ENCODE measurements at regions not wholly inside any gene's neighbourhood (a gene's known extent, or its start where the extent isn't known, plus 50 kb on each side); places are given as distances from the start of the nearest gene placed in this dataset.

DNA sequence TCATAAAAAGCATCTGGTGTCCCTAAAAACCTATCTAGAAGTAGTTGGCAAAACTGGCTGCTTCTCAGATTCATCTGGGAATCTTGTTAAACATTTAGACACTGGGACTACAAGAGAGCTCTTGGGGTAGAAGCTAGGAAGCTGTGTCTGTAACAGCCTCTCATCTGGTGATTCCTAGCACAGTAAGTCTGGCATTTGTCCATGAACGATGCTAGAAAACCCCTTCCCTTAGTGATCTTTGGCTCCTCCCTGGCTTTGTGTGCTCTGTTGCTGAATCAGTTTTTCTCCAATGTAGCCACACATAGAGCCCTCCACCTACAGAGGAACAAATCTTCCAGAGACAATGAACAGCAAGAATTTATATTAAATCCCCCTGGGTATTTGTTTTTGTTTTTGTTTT lies 951.7 kb upstream of the LCORL start:
- no peaks in the 10 kb centered on the region for H3K27me3 ChIP-seq
- peaks cover 0 to 19% (median 13%) of the 10 kb centered on the region in 4 donors for H3K9me3 ChIP-seq
- WGBS, 5 donors, result 50 to 79% (median 63%) methylated on average over 1 of the region's 1 CpG
- DNase-seq, result peak in 1 of 2 donors; percentile 12
- no peak overlapping the region for H3K27ac ChIP-seq
- intact Hi-C loops (cut with DNase I; ENCODE audit: low total_unique reads), result no loop called here
- H3K36me3 ChIP-seq, result no peaks in the 10 kb centered on the region
- no peak overlapping the region for H3K4me3 ChIP-seq
- TF ChIP-seq, protein P1, sequence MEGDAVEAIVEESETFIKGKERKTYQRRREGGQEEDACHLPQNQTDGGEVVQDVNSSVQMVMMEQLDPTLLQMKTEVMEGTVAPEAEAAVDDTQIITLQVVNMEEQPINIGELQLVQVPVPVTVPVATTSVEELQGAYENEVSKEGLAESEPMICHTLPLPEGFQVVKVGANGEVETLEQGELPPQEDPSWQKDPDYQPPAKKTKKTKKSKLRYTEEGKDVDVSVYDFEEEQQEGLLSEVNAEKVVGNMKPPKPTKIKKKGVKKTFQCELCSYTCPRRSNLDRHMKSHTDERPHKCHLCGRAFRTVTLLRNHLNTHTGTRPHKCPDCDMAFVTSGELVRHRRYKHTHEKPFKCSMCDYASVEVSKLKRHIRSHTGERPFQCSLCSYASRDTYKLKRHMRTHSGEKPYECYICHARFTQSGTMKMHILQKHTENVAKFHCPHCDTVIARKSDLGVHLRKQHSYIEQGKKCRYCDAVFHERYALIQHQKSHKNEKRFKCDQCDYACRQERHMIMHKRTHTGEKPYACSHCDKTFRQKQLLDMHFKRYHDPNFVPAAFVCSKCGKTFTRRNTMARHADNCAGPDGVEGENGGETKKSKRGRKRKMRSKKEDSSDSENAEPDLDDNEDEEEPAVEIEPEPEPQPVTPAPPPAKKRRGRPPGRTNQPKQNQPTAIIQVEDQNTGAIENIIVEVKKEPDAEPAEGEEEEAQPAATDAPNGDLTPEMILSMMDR (IDR thresholded peaks at IDR 0.05), result no peak
- TF ChIP-seq POLR2A (IDR thresholded peaks at IDR 0.05), result no peak
- TF ChIP-seq POLR2AphosphoS5 (IDR thresholded peaks at IDR 0.05), result no peak
- TF ChIP-seq EP300 (IDR thresholded peaks at IDR 0.05), result no peak
- no peaks in the 10 kb centered on the region for H3K4me1 ChIP-seq

DNA sequence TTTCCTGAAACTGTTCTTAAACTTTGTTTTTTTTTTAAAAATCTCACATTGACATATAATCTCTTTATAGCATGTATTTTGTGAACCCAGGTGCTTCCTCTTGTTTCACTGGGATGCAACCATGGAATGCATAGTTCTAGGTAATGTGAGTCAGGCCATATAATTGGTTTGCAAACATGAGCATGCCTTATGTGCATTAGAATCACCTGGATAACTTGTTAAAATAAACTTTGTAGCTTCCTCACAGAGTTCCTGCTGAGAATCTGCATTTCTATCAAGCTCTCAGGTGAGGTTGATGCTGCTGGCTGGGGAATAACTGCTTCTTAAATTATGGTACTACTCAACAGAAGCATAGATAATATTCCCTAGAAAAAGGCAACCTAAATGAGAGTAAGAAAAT lies 940.3 kb upstream of the LCORL start:
- Histone ChIP-seq H3K27me3 (no peaks in the 10 kb centered on the region), H3K4me1 (no peaks in the 10 kb centered on the region), H3K4me3 (no peak overlapping the region), H3K36me3 (no peaks in the 10 kb centered on the region), H3K9me3 (peaks cover 0 to 9% (median 2%) of the 10 kb centered on the region in 4 donors), H3K27ac (no peak overlapping the region)
- TF ChIP-seq POLR2AphosphoS5 (IDR thresholded peaks at IDR 0.05) (no peak), POLR2A (IDR thresholded peaks at IDR 0.05) (no peak)
- DNase-seq, result no peak
- intact Hi-C loops (cut with DNase I; ENCODE audit: low total_unique reads), result no loop called here

DNA sequence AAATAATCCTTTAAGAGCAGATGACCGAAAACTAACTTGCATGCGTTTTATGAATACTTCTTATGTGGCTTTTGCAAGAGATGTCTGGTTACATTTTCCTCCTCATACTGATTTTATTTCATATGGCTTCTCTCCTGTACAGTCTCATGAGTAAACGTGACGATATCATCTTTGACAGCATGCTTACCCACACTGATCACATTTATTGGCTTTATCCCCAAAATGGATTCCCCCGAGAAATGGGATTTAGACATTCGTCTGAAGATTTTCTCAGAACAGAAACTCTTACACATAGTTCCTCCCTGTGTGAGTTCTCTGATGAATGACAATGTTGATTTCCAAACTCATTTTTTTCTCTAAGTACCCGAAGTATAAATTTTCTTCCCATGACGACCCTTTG lies 939.7 kb upstream of the LCORL start:
- intact Hi-C loops (cut with DNase I; ENCODE audit: low total_unique reads), result no loop called here
- H3K4me1 ChIP-seq, result no peaks in the 10 kb centered on the region
- no peaks in the 10 kb centered on the region for H3K36me3 ChIP-seq
- no peaks in the 10 kb centered on the region for H3K27me3 ChIP-seq
- 71 to 80% (median 75%) methylated on average over 8 of the region's 8 CpGs for WGBS, 5 donors
- no peak overlapping the region for H3K27ac ChIP-seq
- peaks cover 0 to 9% (median 2%) of the 10 kb centered on the region in 4 donors for H3K9me3 ChIP-seq
- H3K4me3 ChIP-seq, result no peak overlapping the region
- DNase-seq, result no peak
- TF ChIP-seq POLR2A (IDR thresholded peaks at IDR 0.05) (no peak), POLR2AphosphoS5 (IDR thresholded peaks at IDR 0.05) (no peak), EP300 (IDR thresholded peaks at IDR 0.05) (no peak)
- TF ChIP-seq, protein P1 (IDR thresholded peaks at IDR 0.05), result no peak

DNA sequence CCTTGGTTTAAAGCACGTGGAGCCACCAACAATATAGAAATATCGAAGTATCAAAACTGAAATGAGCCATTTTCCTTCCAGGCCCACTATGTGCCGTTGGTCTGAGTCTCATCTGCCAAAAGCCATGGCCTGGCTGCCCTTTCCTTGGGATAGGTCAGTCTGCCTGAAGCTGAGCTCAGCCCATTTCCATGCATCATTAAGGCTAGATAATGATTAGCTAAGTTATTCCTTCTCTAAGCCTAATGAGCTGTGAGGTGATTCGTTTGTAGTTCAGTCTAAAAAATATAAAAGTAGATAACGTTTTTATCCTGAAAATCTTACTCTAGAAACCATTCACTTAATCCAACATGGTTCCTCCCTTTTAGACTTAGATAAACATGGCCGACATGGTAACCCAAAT lies 936.2 kb upstream of the LCORL start:
- Histone ChIP-seq H3K4me3 (no peak overlapping the region), H3K27me3 (no peaks in the 10 kb centered on the region), H3K9me3 (no peaks in the 10 kb centered on the region), H3K36me3 (no peaks in the 10 kb centered on the region), H3K27ac (no peak overlapping the region), H3K4me1 (no peaks in the 10 kb centered on the region)
- DNase-seq, result no peak
- intact Hi-C loops (cut with DNase I; ENCODE audit: low total_unique reads), result no loop called here
- no peak for TF ChIP-seq POLR2A (IDR thresholded peaks at IDR 0.05)
- no peak for TF ChIP-seq POLR2AphosphoS5 (IDR thresholded peaks at IDR 0.05)
- TF ChIP-seq, protein P1 (IDR thresholded peaks at IDR 0.05), result no peak
- no peak for TF ChIP-seq EP300 (IDR thresholded peaks at IDR 0.05)
- 69 to 79% (median 74%) methylated on average over 6 of the region's 6 CpGs for WGBS, 5 donors

DNA sequence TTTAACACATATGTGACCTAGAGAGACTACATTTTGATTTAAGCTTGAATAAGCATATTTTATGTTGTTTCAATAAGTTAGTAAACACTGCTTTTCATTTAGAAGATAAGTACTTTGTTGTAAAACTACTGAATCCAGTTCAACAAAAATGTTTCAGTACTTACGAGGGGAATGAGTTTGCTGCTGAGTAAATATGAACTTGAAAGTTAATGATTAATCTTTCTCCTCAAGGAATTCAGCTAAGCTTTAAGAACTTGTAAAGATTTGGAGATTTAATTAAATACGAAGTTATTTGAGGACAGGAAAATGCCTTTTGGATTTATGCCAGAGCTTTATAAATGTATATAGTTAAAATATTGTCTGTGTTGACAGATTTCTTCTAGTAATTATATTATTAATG lies 933.0 kb upstream of the LCORL start:
- Histone ChIP-seq H3K9me3 (no peaks in the 10 kb centered on the region), H3K27me3 (no peaks in the 10 kb centered on the region), H3K4me3 (no peak overlapping the region), H3K4me1 (no peaks in the 10 kb centered on the region), H3K36me3 (no peaks in the 10 kb centered on the region), H3K27ac (no peak overlapping the region)
- intact Hi-C loops (cut with DNase I; ENCODE audit: low total_unique reads), result no loop called here
- DNase-seq, result peak in 1 of 2 donors; percentile 41
- TF ChIP-seq POLR2A (IDR thresholded peaks at IDR 0.05), result no peak
- no peak for TF ChIP-seq EP300 (IDR thresholded peaks at IDR 0.05)
- TF ChIP-seq POLR2AphosphoS5 (IDR thresholded peaks at IDR 0.05), result no peak
- TF ChIP-seq, protein P1 (IDR thresholded peaks at IDR 0.05), result no peak
- 20 to 38% (median 21%) methylated on average over 2 of the region's 2 CpGs for WGBS, 5 donors
